ENCODE measurements at regions not wholly inside any gene's neighbourhood (a gene's known extent, or its start where the extent isn't known, plus 50 kb on each side); places are given as distances from the start of the nearest gene placed in this dataset.

- TF ChIP-seq ZNF407 (IDR thresholded peaks at IDR 0.05; ENCODE audit: low read depth) (peak; percentile 56; the same call in 1 of the 2 replicates), CTBP1 (IDR thresholded peaks at IDR 0.05; ENCODE audit: borderline replicate concordance) (peak; percentile 45; the same call in 1 of the 2 replicates), POLR2B (IDR thresholded peaks at IDR 0.05; ENCODE audit: low read depth, partially characterized antibody) (peak; percentile 66), CCNT2 (IDR thresholded peaks at IDR 0.05; ENCODE audit: borderline replicate concordance, extremely low read depth, insufficient read length, low read depth, low read length) (no peak), SUPT5H (IDR thresholded peaks at IDR 0.05) (peak; percentile 58; the same call in 1 of the 2 replicates), GABPB1 (CRISPR knock-in tag; IDR thresholded peaks at IDR 0.05) (no peak), CREM (IDR thresholded peaks at IDR 0.05; ENCODE audit: low read depth) (no peak), GABPA (tag; conservative IDR thresholded peaks at IDR 0.05; ENCODE audit: low read depth) (no peak), POLR2A (conservative IDR thresholded peaks at IDR 0.05) (peak; percentile 69), ZSCAN32 (CRISPR knock-in tag; IDR thresholded peaks at IDR 0.05) (no peak), RBFOX2 (IDR thresholded peaks at IDR 0.05; ENCODE audit: low read depth, low read length) (peak; percentile 22; the same call in 1 of the 2 replicates)
- TF ChIP-seq, protein P1, sequence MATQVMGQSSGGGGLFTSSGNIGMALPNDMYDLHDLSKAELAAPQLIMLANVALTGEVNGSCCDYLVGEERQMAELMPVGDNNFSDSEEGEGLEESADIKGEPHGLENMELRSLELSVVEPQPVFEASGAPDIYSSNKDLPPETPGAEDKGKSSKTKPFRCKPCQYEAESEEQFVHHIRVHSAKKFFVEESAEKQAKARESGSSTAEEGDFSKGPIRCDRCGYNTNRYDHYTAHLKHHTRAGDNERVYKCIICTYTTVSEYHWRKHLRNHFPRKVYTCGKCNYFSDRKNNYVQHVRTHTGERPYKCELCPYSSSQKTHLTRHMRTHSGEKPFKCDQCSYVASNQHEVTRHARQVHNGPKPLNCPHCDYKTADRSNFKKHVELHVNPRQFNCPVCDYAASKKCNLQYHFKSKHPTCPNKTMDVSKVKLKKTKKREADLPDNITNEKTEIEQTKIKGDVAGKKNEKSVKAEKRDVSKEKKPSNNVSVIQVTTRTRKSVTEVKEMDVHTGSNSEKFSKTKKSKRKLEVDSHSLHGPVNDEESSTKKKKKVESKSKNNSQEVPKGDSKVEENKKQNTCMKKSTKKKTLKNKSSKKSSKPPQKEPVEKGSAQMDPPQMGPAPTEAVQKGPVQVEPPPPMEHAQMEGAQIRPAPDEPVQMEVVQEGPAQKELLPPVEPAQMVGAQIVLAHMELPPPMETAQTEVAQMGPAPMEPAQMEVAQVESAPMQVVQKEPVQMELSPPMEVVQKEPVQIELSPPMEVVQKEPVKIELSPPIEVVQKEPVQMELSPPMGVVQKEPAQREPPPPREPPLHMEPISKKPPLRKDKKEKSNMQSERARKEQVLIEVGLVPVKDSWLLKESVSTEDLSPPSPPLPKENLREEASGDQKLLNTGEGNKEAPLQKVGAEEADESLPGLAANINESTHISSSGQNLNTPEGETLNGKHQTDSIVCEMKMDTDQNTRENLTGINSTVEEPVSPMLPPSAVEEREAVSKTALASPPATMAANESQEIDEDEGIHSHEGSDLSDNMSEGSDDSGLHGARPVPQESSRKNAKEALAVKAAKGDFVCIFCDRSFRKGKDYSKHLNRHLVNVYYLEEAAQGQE (IDR thresholded peaks at IDR 0.05; ENCODE audit: borderline replicate concordance): no peak
- TF ChIP-seq, protein P1 (CRISPR knock-in tag; IDR thresholded peaks at IDR 0.05; ENCODE audit: low read depth): no peak
These were observed 654.6 kb upstream of the CADM2 start (continued) for GRCh38 chr3:84304214-84304613.

All from K562 (cell line).